Skin of body (tissue), 1 donor: ENCODE measurements at regions not wholly inside any gene's neighbourhood (a gene's known extent, or its start where the extent isn't known, plus 50 kb on each side); places are given as distances from the start of the nearest gene placed in this dataset.

Experiments used
- DNase-seq: peaks from one replicate; lab custom pipeline; 2025; lab: John Stamatoyannopoulos, UW

- DNase-seq = no peak
Measured at GRCh38 chr11:122277493-122277892, 161.5 kb upstream of the BLID start.

GRCh38 chr11:122276221-122276620, 160.2 kb upstream of the BLID start:
- DNase-seq = no peak

GRCh38 chr11:122275508-122275907, 159.5 kb upstream of the BLID start:
- no peak for DNase-seq

GRCh38 chr11:122273476-122274191, 157.6 kb upstream of the BLID start:
- no peak for DNase-seq

GRCh38 chr11:122271745-122272144, 155.7 kb upstream of the BLID start:
- no peak for DNase-seq

- DNase-seq = no peak
Measured at GRCh38 chr11:122271137-122271536, 155.1 kb upstream of the BLID start.

GRCh38 chr11:122270535-122270934, 154.5 kb upstream of the BLID start:
- DNase-seq = no peak

GRCh38 chr11:122269824-122270223, 153.8 kb upstream of the BLID start:
- no peak for DNase-seq

GRCh38 chr11:122268601-122269130, 152.7 kb upstream of the BLID start:
- no peak for DNase-seq

- DNase-seq = no peak
Measured at GRCh38 chr11:122267602-122268001, 151.6 kb upstream of the BLID start.

- DNase-seq = no peak
Measured at GRCh38 chr11:122265981-122266380, 150.0 kb upstream of the BLID start.

- no peak for DNase-seq
Measured at GRCh38 chr11:122264121-122264520, 148.1 kb upstream of the BLID start.

GRCh38 chr11:122261546-122261945, 145.5 kb upstream of the BLID start:
- DNase-seq = no peak

GRCh38 chr11:122259195-122259821, 143.3 kb upstream of the BLID start:
- no peak for DNase-seq

- DNase-seq = no peak
Measured at GRCh38 chr11:122258446-122259194, 142.6 kb upstream of the BLID start.

- peak; percentile 76 for DNase-seq
Measured at GRCh38 chr11:122253589-122254231, 137.7 kb upstream of the BLID start.

GRCh38 chr11:122248939-122249338, 132.9 kb upstream of the BLID start:
- DNase-seq = no peak

- no peak for DNase-seq
Measured at GRCh38 chr11:122248131-122248530, 132.1 kb upstream of the BLID start.

- peak; percentile 26 for DNase-seq
Measured at GRCh38 chr11:122246874-122247273, 130.9 kb upstream of the BLID start.

- peak; percentile 22 for DNase-seq
Measured at GRCh38 chr11:122242731-122243130, 126.7 kb upstream of the BLID start.

GRCh38 chr11:122241566-122241965, 125.6 kb upstream of the BLID start:
- no peak for DNase-seq

- no peak for DNase-seq
Measured at GRCh38 chr11:122240638-122241037, 124.6 kb upstream of the BLID start.
